COLO829 (cell line): ENCODE measurements at regions not wholly inside any gene's neighbourhood (a gene's known extent, or its start where the extent isn't known, plus 50 kb on each side); places are given as distances from the start of the nearest gene placed in this dataset.

Experiments
- DNase-seq: peaks from one replicate; pipeline ENCODE4 v3.0.0; 2012; ENCODE audit warnings: low spot score

DNA sequence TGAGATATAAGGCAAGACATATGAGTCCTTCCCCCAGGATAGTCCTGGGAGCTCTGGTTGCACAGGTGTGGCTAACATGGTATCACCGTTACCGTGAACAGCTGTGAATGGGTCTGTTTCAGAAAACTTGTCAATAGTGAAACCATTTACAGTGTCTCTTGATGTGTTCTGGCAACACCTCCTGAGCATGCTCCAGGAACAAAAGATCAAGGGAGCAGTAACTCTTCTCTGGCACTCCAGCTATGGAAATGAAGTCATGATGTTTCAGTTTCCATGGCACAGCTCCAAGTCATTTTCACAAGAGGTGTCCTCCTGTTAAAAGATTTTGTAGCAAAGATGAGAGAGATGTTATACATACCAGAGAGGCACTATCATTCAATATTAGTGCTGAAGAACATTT lies 253.7 kb downstream of the SNAPC1 start:
- DNase-seq = no peak

DNA sequence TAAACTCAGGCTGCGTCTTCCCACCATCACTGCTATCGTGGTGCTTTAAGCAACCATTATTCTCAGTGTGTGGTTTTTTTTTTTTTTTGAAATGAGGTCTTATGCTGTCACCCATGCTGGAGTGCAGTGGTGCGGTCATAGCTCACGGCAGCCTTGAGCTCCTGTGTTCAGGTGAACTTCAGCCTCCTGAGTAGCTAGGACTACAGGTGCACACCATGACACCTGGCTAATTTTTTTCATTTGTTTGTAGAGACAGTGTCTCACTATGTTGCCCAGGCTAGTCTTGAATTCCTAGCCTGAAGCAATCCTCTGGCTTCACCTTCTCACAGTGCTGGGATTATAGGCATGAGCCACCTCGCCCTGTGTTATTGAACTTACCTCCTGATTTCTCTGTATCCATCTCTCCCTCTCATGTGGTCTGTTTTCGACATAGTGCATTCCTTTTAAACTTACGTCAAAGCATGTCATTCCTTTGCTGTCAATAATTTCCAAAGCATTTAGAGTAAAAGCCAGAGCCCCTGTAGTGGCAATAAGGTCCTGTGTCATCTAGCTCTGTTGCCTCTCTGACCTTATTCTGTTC lies 255.5 kb downstream of the SNAPC1 start:
- no peak for DNase-seq

DNA sequence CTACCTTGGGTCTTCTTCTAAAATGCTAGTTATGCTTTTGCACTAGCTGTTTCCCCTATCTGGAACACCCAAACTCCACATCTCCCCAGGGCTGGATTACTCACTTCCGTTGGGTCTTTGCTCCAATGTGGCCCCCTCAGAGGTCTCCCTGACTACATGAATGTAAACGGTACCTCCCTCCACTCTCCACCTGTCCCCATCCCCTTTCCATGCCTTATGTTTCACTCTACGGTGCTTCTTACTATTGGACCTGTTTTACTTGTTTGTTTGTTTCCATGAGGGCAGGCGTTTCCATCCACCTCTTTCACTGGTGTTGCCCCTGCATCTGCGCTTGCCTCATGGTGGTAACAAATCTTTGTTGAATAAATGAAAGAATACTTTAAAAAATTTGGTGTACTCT lies 256.4 kb downstream of the SNAPC1 start:
- no peak for DNase-seq

DNA sequence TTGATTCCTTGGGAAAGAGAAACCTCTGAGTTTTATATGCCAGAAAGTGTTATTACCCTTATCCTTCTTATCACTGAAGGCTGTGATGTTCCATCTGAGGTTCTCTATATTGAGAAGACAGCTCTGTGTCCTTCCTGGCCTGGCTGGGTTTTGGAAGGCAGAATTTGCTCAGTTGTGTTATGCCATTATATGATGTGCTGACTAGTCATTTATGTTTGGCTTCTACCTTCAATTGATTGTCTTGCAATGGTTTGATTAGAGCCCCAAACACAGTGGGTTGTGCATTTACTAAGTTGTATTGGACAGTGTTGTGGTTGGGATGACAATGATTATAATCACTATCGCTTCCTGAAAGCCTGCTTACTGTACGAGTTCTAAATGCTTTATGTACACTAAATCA lies 265.7 kb downstream of the SNAPC1 start:
- DNase-seq = no peak

DNA sequence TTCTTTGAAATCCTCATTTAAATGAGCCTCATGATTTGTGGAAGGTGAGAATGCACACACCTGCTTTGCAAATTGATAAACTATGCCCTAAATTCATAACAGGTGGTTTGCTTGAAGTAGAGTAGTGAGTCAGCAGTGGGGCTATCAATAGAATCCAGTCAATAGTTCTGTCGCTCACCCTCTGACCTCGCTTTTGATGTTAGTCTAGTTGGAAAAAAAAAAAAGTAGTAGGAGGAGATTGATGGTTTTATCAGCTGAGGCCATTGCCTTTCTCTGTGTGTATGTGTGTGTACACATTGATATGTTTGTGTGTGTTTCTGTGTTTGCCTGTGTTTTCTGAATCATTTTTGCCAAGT lies 267.3 kb downstream of the SNAPC1 start:
- no peak for DNase-seq

DNA sequence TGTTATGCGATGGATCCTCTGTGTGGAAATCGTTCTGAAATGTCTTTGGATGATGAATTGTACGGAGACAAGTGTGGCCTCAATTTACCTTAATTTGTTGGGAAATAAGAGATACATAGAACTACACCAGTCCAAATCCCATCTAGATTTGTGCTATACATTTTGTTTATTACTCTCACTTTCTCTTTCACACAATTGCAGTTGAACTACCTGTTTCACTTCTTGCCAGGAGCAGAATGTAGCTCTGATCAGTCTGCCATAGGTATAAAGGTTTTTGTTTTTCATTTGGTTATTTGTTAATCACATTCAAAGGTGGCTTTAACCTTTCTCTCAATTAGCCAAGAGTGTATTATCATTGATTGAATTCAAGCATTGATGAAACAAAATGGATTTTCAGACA lies 268.2 kb downstream of the SNAPC1 start:
- no peak for DNase-seq

DNA sequence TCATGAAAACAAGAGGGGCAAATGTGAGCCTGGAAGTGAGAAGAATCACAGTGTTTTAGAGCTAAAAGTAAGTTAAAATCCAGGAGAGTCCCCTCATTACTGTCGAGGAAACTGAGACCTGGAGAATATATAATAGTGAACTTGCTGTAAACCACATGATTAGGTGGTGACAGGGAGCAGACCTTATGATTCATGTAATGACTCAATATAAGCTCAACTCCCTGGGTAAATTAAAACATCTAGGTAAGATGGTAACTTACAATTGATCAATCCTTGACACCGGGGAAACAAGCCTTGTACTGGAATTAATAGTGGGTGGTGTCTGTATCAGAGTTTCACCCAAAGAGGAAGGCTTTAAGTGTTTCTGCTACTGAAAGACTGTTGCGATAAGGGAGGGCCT lies 269.3 kb downstream of the SNAPC1 start:
- DNase-seq = no peak

DNA sequence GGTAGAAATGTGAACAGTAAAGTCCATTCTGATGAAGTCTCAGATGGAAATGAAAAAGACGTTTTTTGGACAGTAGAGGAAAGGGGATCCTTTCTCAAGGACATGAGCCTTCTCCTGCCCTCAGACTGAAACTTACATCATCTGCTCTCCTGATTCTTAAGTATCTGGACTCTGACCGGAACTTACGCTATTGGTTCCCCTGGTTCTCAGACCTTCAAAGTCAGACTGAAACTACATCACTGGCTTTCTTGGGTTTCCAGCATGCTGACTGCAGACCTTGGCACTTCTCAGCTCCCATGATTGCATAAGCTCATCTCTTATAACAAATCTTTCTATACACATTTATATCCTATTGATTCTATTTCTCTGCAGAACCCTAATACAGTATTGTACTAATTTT lies 291.0 kb downstream of the SNAPC1 start:
- DNase-seq = no peak

DNA sequence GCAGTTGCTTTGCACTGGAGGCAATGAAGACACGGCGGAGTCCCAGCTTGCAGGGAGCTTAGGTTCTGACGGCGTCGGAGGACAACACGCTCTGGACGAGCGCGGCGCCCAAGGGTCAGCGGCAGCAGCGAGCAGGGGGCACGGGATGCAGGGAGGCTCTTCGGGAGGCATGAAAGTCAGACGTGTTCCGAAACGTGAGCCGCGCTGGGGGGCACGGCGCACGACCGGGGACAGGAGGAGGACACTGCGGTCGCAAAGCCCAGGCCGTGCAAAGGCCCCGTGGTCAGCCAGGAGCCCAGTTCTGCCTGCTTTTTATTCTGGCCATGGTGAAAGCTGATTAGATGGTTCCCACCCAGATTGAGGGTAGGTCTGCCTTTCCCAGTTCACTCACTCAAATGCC lies 294.6 kb downstream of the SNAPC1 start:
- no peak for DNase-seq

DNA sequence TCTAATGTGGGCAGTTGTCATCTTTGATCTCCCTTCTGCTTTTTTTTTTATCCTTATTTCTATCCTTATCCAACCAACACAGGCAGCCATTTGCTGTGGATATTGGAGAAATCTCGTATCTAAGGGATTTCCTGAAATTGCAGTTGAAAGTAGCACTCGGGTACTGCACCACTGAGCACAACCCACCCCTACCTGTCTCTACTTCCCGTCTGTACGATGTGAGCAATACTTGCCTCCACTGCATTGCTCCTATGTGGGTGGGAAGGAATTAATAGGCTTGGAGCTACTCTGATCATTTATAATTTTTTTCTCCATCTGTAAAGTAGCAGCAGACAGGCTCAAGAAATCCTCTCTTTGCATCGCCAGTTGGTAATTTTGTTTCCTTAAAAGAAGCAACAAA lies 300.4 kb downstream of the SNAPC1 start:
- DNase-seq = no peak

DNA sequence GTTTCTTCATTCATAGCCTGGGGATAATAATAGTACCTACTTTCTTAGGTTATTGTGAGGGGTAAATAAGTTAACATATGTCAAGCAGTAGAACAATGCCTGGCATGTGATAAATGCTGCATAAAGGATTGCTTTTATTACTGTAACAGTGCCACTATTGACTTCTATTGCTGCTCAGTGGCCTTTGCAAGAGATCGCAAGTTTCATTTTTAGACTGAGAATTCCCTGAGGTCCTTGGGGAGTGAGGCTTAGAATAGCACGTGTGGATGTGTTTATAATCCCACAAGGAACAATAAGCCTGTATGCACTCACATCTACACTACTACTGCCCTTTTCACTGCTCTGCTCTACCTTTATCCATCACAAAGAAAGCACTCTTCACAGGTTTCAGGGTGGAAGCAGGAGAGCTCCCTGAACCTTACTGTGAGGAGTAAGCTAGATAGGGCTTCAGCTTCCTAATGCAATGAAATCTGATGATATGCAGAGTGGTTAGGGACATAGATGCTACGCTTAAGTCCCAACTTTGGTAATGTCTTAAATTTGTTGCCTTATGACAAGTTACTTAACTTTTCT lies 302.6 kb downstream of the SNAPC1 start:
- peak; percentile 18 for DNase-seq

DNA sequence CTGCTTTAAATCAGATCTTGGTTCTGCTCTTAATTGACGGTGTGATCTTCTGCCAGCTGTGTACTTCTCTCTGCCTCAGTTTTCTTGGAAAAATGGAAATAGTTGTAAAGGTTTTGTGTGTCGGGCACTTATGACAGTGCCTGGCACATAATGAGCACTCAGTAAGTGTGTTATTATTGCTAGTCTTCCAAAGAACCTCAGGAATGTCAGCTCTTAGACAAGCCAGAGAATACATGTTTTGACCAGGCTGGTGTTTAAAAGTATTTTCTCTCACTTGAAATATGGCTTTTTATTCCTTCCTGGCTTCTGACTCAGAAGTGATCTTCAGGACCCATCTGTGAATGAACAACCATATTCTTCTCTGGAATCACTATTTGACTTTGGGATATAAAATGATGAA lies 304.1 kb downstream of the SNAPC1 start:
- DNase-seq = no peak

DNA sequence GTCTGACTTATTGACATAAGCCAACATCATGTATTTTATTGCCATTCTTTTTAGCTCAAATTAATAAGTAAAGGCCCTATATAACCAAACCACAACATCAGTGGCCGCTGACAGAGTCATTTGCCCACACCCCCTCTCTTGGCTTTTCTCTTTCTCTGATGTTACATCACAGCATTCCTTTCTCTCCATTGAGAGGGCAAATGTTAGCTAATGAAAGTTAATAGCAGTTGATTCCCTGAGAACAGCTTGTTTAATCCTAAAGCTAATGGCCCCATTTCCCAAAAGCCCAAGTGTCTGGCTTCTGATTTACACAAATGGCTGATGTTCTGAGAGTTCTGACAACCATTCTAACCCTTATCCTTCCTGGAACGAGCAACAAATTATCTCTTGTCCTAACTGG lies 308.8 kb downstream of the SNAPC1 start:
- no peak for DNase-seq

DNA sequence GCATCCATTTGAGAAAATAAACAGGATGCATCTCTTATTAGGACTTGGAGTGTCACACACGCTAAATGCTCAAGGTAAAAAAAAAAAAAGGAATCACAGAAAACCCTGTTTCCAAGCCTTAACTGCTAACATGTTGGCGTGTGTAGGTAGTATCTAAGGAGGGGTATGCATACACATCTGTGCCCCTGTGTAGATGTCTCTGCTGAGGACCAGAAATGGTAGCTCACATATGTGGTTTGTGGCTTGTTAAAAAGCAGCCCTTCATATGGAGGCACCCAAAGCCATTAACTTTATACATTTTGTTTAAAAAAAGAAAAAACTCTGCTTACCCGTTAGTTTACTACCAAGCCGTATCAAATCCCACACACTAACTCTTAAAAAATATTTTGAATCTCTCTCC lies 314.1 kb downstream of the SNAPC1 start:
- DNase-seq = no peak

DNA sequence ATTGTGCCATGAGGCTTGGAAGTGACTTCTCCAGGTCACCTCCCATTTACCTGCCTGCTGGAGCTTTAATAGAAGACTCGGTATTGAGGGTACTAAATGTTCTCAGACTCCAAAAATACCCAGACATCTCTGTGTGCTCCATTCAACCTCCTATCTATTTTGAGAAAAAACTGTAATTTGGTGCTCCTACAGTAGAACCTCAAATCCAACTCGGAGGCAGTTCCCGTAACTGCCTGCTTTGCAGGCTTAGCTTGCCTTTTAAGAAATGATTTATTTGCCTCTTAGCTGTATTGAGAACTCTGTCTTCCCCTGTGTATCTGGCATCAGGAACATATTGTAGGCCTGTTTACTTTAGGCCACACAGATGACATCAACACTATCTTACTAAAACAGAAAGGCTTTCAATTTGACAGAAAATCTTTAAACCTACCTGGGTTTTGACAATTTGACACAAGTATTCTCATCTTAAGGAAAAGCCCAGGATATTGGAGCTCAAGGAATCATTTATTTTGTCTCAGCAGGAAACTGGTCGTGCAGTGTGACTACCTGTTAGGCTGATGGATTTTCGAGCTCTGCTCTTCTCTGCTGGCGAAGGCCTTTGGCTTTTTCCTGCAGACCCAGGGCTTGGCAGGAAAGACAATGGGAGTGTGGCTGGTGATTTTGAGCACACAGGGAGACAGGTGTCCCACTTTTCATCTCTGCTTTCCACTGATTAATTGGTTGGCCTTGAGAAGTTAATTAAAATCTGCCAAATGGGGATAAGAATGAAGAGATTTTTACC lies 314.8 kb downstream of the SNAPC1 start:
- no peak for DNase-seq

DNA sequence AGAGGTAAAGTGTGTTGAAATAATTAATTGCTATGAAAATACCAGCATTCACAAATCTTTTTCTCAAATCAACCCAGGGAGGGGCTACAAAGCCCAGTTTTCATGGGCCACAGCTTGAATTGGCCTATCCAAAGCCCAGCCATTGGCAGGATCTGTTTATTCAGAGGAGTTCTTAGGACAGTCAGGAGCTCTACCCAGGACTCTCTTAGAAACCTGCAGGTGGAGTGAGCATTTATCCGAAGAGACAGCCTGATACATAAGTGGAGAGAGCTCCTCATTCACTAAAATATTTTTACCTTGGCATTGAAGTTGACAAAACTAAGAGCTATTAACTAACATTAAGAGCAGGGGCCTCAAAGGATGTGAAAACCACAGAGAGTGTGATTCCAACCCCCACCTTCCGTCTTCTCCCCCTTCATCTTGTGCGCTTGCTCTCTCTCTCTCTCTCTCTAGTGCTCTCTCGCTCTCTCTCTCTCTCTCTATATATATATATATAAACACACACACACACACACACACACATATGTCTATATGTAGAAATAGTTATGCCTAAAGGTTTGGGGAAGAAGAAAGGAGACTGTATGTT lies 315.5 kb downstream of the SNAPC1 start:
- DNase-seq = no peak

DNA sequence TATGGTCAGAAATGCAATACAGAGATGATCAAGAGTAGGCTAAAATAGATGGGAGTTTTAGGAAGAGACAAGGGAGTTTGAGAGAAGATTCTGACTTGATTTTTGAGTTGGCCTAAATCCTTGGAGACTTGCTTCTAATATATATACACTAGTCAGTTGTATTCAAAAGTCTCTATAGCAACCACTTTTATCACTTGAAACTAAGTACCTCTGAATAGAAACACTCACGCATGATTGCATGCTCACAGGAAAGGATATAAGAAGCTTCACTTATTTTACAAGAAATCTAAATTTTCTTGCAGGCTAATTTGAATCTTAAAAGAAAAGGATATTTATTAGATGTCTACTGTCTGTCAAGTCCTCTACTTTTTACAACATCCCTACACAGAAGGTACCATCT lies 316.8 kb downstream of the SNAPC1 start:
- DNase-seq = no peak

DNA sequence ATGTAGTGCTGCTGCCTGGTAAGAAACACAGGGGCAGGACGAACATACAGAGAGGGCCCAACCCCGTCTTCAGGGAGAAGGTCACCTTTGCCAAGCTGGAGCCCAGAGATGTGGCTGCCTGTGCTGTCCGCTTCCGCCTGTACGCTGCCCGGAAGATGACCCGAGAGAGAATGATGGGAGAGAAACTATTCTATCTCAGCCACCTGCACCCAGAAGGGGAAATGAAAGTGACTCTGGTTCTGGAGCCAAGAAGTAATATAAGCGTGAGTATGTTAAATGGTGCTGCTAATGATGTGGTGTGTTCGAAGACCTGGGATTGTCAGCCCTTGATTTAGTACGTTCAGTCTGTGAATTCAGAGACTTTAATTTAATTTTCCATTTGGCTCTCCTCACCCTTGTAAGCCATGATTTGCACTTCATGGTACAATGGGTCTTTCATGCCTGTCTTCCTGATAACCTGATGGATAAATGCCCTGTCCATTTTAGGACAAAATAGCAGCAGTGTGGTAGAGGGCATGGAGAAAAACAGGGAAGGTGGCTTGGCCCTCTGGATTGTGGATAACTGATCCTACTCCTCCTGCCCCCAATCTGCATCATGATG lies 318.9 kb downstream of the SNAPC1 start:
- no peak for DNase-seq

DNA sequence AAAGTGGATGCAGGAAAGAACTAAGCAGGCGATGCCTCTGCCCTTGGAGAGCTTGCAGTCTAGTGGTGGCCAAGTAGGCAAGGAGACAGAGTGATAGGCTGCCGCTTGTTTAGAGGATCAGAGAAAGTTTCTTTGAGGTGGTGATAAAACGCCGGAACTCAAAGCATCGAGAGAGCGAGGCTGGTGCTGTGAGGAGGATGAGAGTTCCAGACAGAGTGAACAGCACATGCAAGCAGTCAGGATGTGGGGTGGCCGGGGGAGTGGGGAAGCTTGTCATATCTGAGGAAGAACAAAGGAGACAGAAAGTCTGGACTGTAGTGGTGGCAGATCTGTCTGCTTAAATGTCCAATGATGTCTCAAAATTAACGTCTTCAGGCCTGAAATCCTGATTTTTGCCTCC lies 319.7 kb downstream of the SNAPC1 start:
- DNase-seq = no peak

DNA sequence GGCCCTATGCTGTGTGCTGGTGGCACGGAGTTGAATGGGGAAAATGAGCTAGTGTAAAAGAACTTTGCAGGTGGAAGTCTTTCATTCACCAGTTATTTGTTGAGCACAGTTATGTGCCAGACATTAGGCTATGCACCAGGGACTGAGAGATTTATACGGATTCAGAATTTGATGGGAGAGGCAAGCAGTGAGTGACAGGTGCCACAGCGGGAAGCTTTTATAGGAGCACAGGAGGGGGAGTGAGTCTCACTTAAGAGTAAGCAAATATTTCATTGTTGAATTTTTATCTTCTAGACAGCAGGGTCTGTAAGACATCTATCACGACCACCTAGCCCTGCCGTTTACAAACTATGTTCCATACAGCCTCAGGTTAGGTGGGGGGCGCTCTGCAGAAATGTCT lies 320.6 kb downstream of the SNAPC1 start:
- DNase-seq = no peak

DNA sequence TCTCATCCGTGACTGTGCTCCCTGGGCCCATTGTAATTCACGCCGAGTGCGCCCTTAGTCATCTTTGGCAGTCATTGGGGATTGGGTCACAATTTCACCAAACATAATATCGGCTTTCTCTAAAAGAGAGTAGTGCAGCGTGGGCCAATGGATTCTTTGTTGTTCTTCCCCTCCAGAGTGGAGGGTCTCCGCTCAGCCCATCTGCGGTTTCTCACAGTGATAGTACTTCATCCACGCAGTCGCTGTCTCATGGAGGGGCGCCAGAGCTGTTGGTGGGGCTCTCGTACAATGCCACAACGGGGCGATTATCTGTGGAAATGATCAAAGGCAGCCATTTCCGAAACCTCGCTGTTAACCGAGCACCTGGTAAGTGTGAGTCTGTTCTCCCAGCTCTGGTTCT lies 321.8 kb downstream of the SNAPC1 start:
- no peak for DNase-seq

DNA sequence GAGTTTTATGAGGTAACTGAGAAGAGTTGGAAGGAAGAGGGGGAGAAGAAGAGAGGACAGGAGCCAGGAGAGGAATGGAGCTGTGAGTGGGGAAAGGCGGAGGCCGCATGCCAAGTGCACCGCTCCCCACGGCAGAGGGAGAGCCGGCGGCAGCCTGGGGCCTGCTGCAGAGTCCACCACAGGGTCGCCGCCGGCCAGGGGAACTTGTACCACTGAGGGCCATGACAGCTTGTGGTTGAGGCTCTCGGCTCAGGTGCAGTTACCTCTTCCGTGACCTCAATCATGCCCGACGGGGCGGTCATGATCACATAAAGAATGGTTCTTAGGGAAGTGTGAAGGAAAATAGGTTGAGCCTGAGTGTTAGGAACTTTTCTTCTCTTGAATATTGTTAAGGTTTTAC lies 325.0 kb downstream of the SNAPC1 start:
- DNase-seq = no peak

DNA sequence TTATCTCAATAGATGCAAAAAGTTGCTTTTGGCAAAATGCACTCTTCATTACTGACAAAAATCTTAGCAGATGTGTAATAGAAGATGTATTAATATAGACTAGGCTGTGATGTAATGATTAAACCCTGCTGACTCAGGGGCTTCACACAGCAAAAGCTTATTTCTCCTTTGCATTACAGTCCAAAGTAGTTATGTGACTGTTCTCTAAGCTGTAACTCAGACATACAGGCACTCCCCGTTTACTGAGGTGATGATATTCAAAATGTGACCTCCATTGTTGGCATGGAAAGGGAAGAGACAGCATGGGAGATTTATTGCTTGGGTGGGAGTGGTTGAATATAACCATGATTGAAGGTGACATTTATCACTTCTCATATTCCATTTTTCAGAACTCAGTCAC lies 331.5 kb downstream of the SNAPC1 start:
- no peak for DNase-seq
